IPS-18c (cell line): ENCODE measurements at regions not wholly inside any gene's neighbourhood (a gene's known extent, or its start where the extent isn't known, plus 50 kb on each side); places are given as distances from the start of the nearest gene placed in this dataset.

Source experiments
- H3K4me3 ChIP-seq: 2 replicates; pipeline ENCODE4 v1.7.0; 2013; ENCODE audit warnings: low read depth, mild to moderate bottlenecking, low read length, moderate library complexity; ENCODE audit not compliant: insufficient read depth
- H3K9me3 ChIP-seq: one replicate; pipeline ENCODE4 v1.6.1; 2013; ENCODE audit warnings: mild to moderate bottlenecking, low read length, moderate library complexity; ENCODE audit not compliant: control insufficient read depth, insufficient read depth

- Histone ChIP-seq H3K9me3 (no peaks in the 10 kb centered on the region), H3K4me3 (no peak overlapping the region)
These were observed 141.9 kb downstream of the CTTN start for GRCh38 chr11:70540196-70540595.

- Histone ChIP-seq H3K4me3 (no peak overlapping the region), H3K9me3 (no peaks in the 10 kb centered on the region)
These were observed 142.8 kb downstream of the CTTN start for GRCh38 chr11:70541176-70541575.

- H3K4me3 ChIP-seq: no peak overlapping the region
These were observed 143.4 kb downstream of the CTTN start for GRCh38 chr11:70541699-70542098.

GRCh38 chr11:70542406-70542805 is 144.1 kb downstream of the CTTN start:
- Histone ChIP-seq H3K9me3 (no peaks in the 10 kb centered on the region), H3K4me3 (no peak overlapping the region)

More at GRCh38 chr11:70541699-70542098, 143.4 kb downstream of the CTTN start:
- no peaks in the 10 kb centered on the region for H3K9me3 ChIP-seq

GRCh38 chr11:70542811-70543210 is 144.5 kb downstream of the CTTN start:
- H3K4me3 ChIP-seq: no peak overlapping the region
- no peaks in the 10 kb centered on the region for H3K9me3 ChIP-seq

- Histone ChIP-seq H3K4me3 (no peak overlapping the region), H3K9me3 (no peaks in the 10 kb centered on the region)
These were observed 145.3 kb downstream of the CTTN start for GRCh38 chr11:70543611-70544010.

GRCh38 chr11:70544067-70544773 is 145.9 kb downstream of the CTTN start:
- Histone ChIP-seq H3K9me3 (no peaks in the 10 kb centered on the region), H3K4me3 (no peak overlapping the region)

GRCh38 chr11:70544774-70545609 is 146.7 kb downstream of the CTTN start:
- H3K9me3 ChIP-seq: no peaks in the 10 kb centered on the region
- H3K4me3 ChIP-seq: no peak overlapping the region

GRCh38 chr11:70545610-70545912 is 147.2 kb downstream of the CTTN start:
- no peak overlapping the region for H3K4me3 ChIP-seq
- no peaks in the 10 kb centered on the region for H3K9me3 ChIP-seq

- Histone ChIP-seq H3K9me3 (no peaks in the 10 kb centered on the region), H3K4me3 (no peak overlapping the region)
These were observed 148.0 kb downstream of the CTTN start for GRCh38 chr11:70546191-70546940.

- H3K9me3 ChIP-seq: no peaks in the 10 kb centered on the region
- no peak overlapping the region for H3K4me3 ChIP-seq
These were observed 149.1 kb downstream of the CTTN start for GRCh38 chr11:70547386-70547785.

GRCh38 chr11:70547821-70548670 is 149.7 kb downstream of the CTTN start:
- Histone ChIP-seq H3K9me3 (no peaks in the 10 kb centered on the region), H3K4me3 (no peak overlapping the region)

GRCh38 chr11:70548976-70549375 is 150.6 kb downstream of the CTTN start:
- H3K4me3 ChIP-seq: no peak overlapping the region
- no peaks in the 10 kb centered on the region for H3K9me3 ChIP-seq

GRCh38 chr11:70549386-70549785 is 151.1 kb downstream of the CTTN start:
- no peak overlapping the region for H3K4me3 ChIP-seq
- no peaks in the 10 kb centered on the region for H3K9me3 ChIP-seq

- H3K9me3 ChIP-seq: no peaks in the 10 kb centered on the region
- H3K4me3 ChIP-seq: no peak overlapping the region
These were observed 151.5 kb downstream of the CTTN start for GRCh38 chr11:70549796-70550195.

GRCh38 chr11:70550456-70551195 is 152.3 kb downstream of the CTTN start:
- no peaks in the 10 kb centered on the region for H3K9me3 ChIP-seq
- H3K4me3 ChIP-seq: no peak overlapping the region
